ENCODE measurements at regions not wholly inside any gene's neighbourhood (a gene's known extent, or its start where the extent isn't known, plus 50 kb on each side); places are given as distances from the start of the nearest gene placed in this dataset.

- no peaks in the 10 kb centered on the region for H3K9me3 ChIP-seq (replicated peaks; ENCODE audit: control insufficient read depth, insufficient read depth, low read length)
- H4K20me1 ChIP-seq (ENCODE audit: control insufficient read depth, insufficient read depth) = no peaks in the 10 kb centered on the region
- in situ Hi-C loops (cut with MboI) (no loop called here), intact Hi-C loops (cut with micrococcal nuclease; ENCODE audit: unreplicated experiment) (no loop called here)
- H3K4me1 ChIP-seq (ENCODE audit: control insufficient read depth, insufficient read depth, low read length) = no peaks in the 10 kb centered on the region
- TF ChIP-seq, protein P1, sequence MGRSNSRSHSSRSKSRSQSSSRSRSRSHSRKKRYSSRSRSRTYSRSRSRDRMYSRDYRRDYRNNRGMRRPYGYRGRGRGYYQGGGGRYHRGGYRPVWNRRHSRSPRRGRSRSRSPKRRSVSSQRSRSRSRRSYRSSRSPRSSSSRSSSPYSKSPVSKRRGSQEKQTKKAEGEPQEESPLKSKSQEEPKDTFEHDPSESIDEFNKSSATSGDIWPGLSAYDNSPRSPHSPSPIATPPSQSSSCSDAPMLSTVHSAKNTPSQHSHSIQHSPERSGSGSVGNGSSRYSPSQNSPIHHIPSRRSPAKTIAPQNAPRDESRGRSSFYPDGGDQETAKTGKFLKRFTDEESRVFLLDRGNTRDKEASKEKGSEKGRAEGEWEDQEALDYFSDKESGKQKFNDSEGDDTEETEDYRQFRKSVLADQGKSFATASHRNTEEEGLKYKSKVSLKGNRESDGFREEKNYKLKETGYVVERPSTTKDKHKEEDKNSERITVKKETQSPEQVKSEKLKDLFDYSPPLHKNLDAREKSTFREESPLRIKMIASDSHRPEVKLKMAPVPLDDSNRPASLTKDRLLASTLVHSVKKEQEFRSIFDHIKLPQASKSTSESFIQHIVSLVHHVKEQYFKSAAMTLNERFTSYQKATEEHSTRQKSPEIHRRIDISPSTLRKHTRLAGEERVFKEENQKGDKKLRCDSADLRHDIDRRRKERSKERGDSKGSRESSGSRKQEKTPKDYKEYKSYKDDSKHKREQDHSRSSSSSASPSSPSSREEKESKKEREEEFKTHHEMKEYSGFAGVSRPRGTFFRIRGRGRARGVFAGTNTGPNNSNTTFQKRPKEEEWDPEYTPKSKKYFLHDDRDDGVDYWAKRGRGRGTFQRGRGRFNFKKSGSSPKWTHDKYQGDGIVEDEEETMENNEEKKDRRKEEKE (IDR thresholded peaks at IDR 0.05) = no peak
- no peak for TF ChIP-seq YBX1 (IDR thresholded peaks at IDR 0.05)
- TF ChIP-seq RFX5 (IDR thresholded peaks at IDR 0.05; ENCODE audit: low read depth, low read length) = no peak
- no peak for TF ChIP-seq SREBF1 (IDR thresholded peaks at IDR 0.05; ENCODE audit: low read length)
- TF ChIP-seq NR2C1 (IDR thresholded peaks at IDR 0.05) = no peak
- TF ChIP-seq NFYA (IDR thresholded peaks at IDR 0.05; ENCODE audit: borderline replicate concordance, low read depth, low read length) = no peak
- 0% methylated on average over 1 of the region's 1 CpG for WGBS (ENCODE audit: insufficient coverage, insufficient replicate concordance, low lambda C conversion rate, missing lambda C conversion rate)
- H3K27ac ChIP-seq (ENCODE audit: control insufficient read depth, insufficient read depth) = no peak overlapping the region
- ATAC-seq (no peak), FAIRE-seq (no peak), DNase-seq (ENCODE audit: low read depth, low spot score) (no peak)
- POLR2A ChIA-PET = no interaction called here
- H3K4me2 ChIP-seq (ENCODE audit: control insufficient read depth, insufficient read depth) = no peak overlapping the region
- H3K36me3 ChIP-seq (ENCODE audit: control insufficient read depth in 2 of 2, insufficient read depth in 2 of 2, low read length in 1 of 2) = no peaks in the 10 kb centered on the region
- no peak overlapping the region for H3K4me3 ChIP-seq
- BruUV-seq (replicated peaks) = no TSS peak
- SMC1A ChIA-PET (ENCODE audit: uncharacterized antibody, unreplicated experiment) = no interaction called here
- H2AFZ ChIP-seq (ENCODE audit: control insufficient read depth, low read depth, low read length) = no peak overlapping the region
- no peaks in the 10 kb centered on the region for H3K27me3 ChIP-seq (replicated peaks in 1 of 2; ENCODE audit: control insufficient read depth in 2 of 2, insufficient read depth in 2 of 2, low read length in 1 of 2)
- CTCF ChIA-PET = no interaction called here
- no peaks in the 10 kb centered on the region for H3K79me2 ChIP-seq (ENCODE audit: control insufficient read depth, insufficient read depth, low read length)
- RAD21 ChIA-PET (ENCODE audit: unreplicated experiment) = no interaction called here
- H3K9ac ChIP-seq (ENCODE audit: control insufficient read depth, insufficient read depth, low read length) = no peak overlapping the region
These were observed 337.4 kb upstream of the ATP10B start for GRCh38 chr5:161189452-161189851.

DNA sequence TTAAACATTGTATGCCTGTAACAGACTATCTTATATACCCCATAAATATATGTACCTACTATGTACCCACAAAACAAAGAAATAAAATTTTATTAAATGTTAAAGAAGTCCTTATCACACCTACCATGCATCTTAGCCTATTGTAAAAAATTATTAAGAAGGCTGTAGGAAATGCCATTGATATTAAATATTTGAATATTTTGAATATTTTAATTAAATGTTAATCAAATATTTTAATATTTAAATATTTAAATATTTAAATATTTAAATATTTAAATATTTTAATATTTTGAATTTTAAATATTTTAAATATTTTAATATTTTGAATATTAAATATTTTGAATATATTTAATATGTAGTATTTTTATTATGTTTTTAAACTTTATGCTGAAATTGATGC lies 331.5 kb upstream of the ATP10B start:
- no peaks in the 10 kb centered on the region for H3K4me1 ChIP-seq (ENCODE audit: control insufficient read depth, insufficient read depth, low read length)
- H3K4me2 ChIP-seq (ENCODE audit: control insufficient read depth, insufficient read depth) = no peak overlapping the region
- CTCF ChIA-PET = no interaction called here
- DNase-seq (ENCODE audit: low read depth, low spot score) (no peak), FAIRE-seq (no peak), ATAC-seq (no peak)
- intact Hi-C loops (cut with micrococcal nuclease; ENCODE audit: unreplicated experiment) (no loop called here), in situ Hi-C loops (cut with MboI) (no loop called here)
- no peaks in the 10 kb centered on the region for H3K79me2 ChIP-seq (ENCODE audit: control insufficient read depth, insufficient read depth, low read length)
- H3K27ac ChIP-seq (ENCODE audit: control insufficient read depth, insufficient read depth) = no peak overlapping the region
- no peaks in the 10 kb centered on the region for H3K36me3 ChIP-seq (ENCODE audit: control insufficient read depth in 2 of 2, insufficient read depth in 2 of 2, low read length in 1 of 2)
- H4K20me1 ChIP-seq (ENCODE audit: control insufficient read depth, insufficient read depth) = no peaks in the 10 kb centered on the region
- H3K9me3 ChIP-seq (replicated peaks; ENCODE audit: control insufficient read depth, insufficient read depth, low read length) = no peaks in the 10 kb centered on the region
- no peaks in the 10 kb centered on the region for H3K27me3 ChIP-seq (replicated peaks in 1 of 2; ENCODE audit: control insufficient read depth in 2 of 2, insufficient read depth in 2 of 2, low read length in 1 of 2)
- TF ChIP-seq SRF (IDR thresholded peaks at IDR 0.05; ENCODE audit: low read depth in 2 of 2, low read length in 2 of 2) (no peak), CHD4 (IDR thresholded peaks at IDR 0.05) (no peak)
- BruUV-seq (replicated peaks) = no TSS peak
- RAD21 ChIA-PET (ENCODE audit: unreplicated experiment) = no interaction called here
- no peak overlapping the region for H2AFZ ChIP-seq (ENCODE audit: control insufficient read depth, low read depth, low read length)
- POLR2A ChIA-PET = no interaction called here
- SMC1A ChIA-PET (ENCODE audit: uncharacterized antibody, unreplicated experiment) = no interaction called here
- H3K9ac ChIP-seq (ENCODE audit: control insufficient read depth, insufficient read depth, low read length) = no peak overlapping the region
- H3K4me3 ChIP-seq = no peak overlapping the region

All from GM12878 (cell line).